ENCODE measurements at regions not wholly inside any gene's neighbourhood (a gene's known extent, or its start where the extent isn't known, plus 50 kb on each side); places are given as distances from the start of the nearest gene placed in this dataset.

DNA sequence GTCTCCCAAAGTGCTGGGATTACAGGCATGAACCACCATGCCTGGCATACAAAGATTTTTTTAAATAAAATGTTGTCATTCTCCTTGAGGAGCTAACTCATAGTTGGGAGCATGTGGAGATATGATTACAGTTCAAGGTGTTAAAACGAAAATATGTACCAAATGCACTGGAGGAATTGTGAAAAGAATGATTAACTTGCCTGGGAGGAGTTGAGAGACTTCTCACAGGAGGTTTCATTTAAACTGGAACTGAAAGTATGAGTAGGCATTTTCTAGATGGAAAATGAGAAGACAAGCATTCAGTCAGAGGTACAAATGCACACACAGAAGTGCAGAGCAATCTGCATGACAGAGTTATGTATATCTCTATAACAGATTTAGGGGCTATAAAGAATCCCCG, 126.6 kb upstream of the PDE1A start:
- H4K20me1 ChIP-seq (ENCODE audit: insufficient read depth, low read depth, low read length), result no peaks in the 10 kb centered on the region
- no peak for DNase-seq
- H3K27ac ChIP-seq (ENCODE audit: low read length), result no peak overlapping the region
- H3K4me3 ChIP-seq (ENCODE audit: low read length), result no peak overlapping the region
- no peak overlapping the region for H3K9ac ChIP-seq (ENCODE audit: low read length)
- no peak overlapping the region for H3K4me2 ChIP-seq (ENCODE audit: low read depth, low read length, poor library complexity, severe bottlenecking)
- no peaks in the 10 kb centered on the region for H3K79me2 ChIP-seq (ENCODE audit: low read length)
- no peak overlapping the region for H2AFZ ChIP-seq (ENCODE audit: low read length)
- H3K36me3 ChIP-seq (ENCODE audit: insufficient read depth, low read length), result no peaks in the 10 kb centered on the region
- no peaks in the 10 kb centered on the region for H3K9me3 ChIP-seq (ENCODE audit: low read length)
- no peaks in the 10 kb centered on the region for H3K9me2 ChIP-seq (replicated peaks; ENCODE audit: insufficient read depth, low read length)
- H3K4me1 ChIP-seq (ENCODE audit: low read length), result no peaks in the 10 kb centered on the region
- no peaks in the 10 kb centered on the region for H3K27me3 ChIP-seq (ENCODE audit: low read length)

DNA sequence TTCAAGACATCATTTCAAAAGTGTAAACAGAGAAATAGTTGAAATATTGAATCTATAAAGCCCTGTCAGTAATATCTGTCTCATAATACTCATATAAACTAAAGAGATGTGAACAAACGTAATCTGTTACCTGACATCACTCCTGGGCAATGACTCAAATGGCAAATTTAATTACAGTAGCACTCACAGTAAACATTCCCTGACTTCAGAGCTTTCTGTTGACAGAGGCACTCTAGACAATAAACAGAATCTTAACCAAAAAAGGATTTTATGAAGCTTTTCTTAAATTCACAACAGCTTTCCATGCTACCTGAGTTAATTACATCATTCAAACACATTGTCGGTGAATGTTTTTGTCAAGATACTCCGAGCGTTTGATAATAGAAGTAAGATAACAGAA, 128.1 kb upstream of the PDE1A start:
- Histone ChIP-seq H3K9me2 (replicated peaks; ENCODE audit: insufficient read depth, low read length) (no peaks in the 10 kb centered on the region), H4K20me1 (ENCODE audit: insufficient read depth, low read depth, low read length) (no peaks in the 10 kb centered on the region), H2AFZ (ENCODE audit: low read length) (no peak overlapping the region), H3K36me3 (ENCODE audit: insufficient read depth, low read length) (no peaks in the 10 kb centered on the region), H3K9ac (ENCODE audit: low read length) (no peak overlapping the region), H3K4me1 (ENCODE audit: low read length) (no peaks in the 10 kb centered on the region), H3K9me3 (ENCODE audit: low read length) (no peaks in the 10 kb centered on the region), H3K4me2 (ENCODE audit: low read depth, low read length, poor library complexity, severe bottlenecking) (no peak overlapping the region), H3K4me3 (ENCODE audit: low read length) (no peak overlapping the region), H3K27ac (ENCODE audit: low read length) (no peak overlapping the region), H3K27me3 (ENCODE audit: low read length) (no peaks in the 10 kb centered on the region), H3K79me2 (ENCODE audit: low read length) (no peaks in the 10 kb centered on the region)
- DNase-seq, result no peak

DNA sequence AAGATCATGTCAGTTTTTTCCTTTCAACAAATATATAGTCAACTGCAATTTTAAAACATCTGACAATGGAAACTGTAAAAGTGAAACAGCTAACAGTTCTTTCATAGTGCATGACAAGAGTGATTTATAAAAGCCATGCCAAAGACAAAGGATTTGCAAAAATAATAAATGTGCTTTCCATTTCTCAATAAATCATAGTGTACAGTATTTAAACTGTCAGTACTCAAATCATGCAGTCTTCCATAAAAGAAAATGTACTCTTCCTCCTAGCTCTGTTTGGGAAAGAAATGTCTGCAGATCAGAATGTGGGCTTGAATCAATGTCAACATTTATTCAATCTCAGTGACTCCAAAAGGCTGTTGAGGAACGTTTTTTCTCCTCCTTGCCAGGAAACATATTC, 131.7 kb upstream of the PDE1A start:
- Histone ChIP-seq H3K4me1 (ENCODE audit: low read length) (no peaks in the 10 kb centered on the region), H2AFZ (ENCODE audit: low read length) (no peak overlapping the region), H3K9me3 (ENCODE audit: low read length) (no peaks in the 10 kb centered on the region), H3K79me2 (ENCODE audit: low read length) (no peaks in the 10 kb centered on the region), H4K20me1 (ENCODE audit: insufficient read depth, low read depth, low read length) (no peaks in the 10 kb centered on the region), H3K9me2 (replicated peaks; ENCODE audit: insufficient read depth, low read length) (no peaks in the 10 kb centered on the region), H3K4me2 (ENCODE audit: low read depth, low read length, poor library complexity, severe bottlenecking) (no peak overlapping the region), H3K4me3 (ENCODE audit: low read length) (no peak overlapping the region), H3K27ac (ENCODE audit: low read length) (no peak overlapping the region), H3K9ac (ENCODE audit: low read length) (no peak overlapping the region), H3K36me3 (ENCODE audit: insufficient read depth, low read length) (no peaks in the 10 kb centered on the region), H3K27me3 (ENCODE audit: low read length) (no peaks in the 10 kb centered on the region)
- DNase-seq, result no peak

DNA sequence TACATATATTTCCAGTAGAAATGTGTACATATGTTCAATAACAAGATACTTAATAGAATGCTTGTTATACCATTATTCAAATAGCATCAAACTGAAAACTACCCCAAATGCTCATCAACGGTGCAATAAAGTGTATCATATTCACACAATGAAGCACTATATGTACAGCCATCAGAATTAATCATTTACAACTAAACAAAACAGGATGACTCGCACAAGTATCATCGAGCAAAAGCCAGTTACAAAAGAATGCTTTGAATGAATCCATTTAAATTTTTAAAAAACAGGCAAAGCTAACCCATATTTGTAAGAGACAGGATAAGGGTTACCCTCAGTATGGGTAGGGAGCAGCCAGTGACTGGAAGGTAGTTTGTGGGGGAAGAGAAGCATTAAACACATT, 132.8 kb upstream of the PDE1A start:
- Histone ChIP-seq H3K4me2 (ENCODE audit: low read depth, low read length, poor library complexity, severe bottlenecking) (no peak overlapping the region), H3K27me3 (ENCODE audit: low read length) (no peaks in the 10 kb centered on the region), H3K79me2 (ENCODE audit: low read length) (no peaks in the 10 kb centered on the region), H3K9me2 (replicated peaks; ENCODE audit: insufficient read depth, low read length) (no peaks in the 10 kb centered on the region), H3K9ac (ENCODE audit: low read length) (no peak overlapping the region), H3K9me3 (ENCODE audit: low read length) (no peaks in the 10 kb centered on the region), H3K27ac (ENCODE audit: low read length) (no peak overlapping the region), H2AFZ (ENCODE audit: low read length) (no peak overlapping the region), H3K36me3 (ENCODE audit: insufficient read depth, low read length) (no peaks in the 10 kb centered on the region), H3K4me1 (ENCODE audit: low read length) (no peaks in the 10 kb centered on the region), H3K4me3 (ENCODE audit: low read length) (no peak overlapping the region), H4K20me1 (ENCODE audit: insufficient read depth, low read depth, low read length) (no peaks in the 10 kb centered on the region)
- no peak for DNase-seq

GRCh38 chr2:182565911-182566567, 139.2 kb upstream of the PDE1A start:
- H3K9me3 ChIP-seq (ENCODE audit: low read length), result no peaks in the 10 kb centered on the region
- no peak overlapping the region for H2AFZ ChIP-seq (ENCODE audit: low read length)
- H3K79me2 ChIP-seq (ENCODE audit: low read length), result no peaks in the 10 kb centered on the region
- no peak for DNase-seq
- no peaks in the 10 kb centered on the region for H3K27me3 ChIP-seq (ENCODE audit: low read length)
- H3K9ac ChIP-seq (ENCODE audit: low read length), result no peak overlapping the region
- no peaks in the 10 kb centered on the region for H3K9me2 ChIP-seq (replicated peaks; ENCODE audit: insufficient read depth, low read length)
- H3K4me3 ChIP-seq (ENCODE audit: low read length), result no peak overlapping the region
- H3K4me2 ChIP-seq (ENCODE audit: low read depth, low read length, poor library complexity, severe bottlenecking), result no peak overlapping the region
- H3K27ac ChIP-seq (ENCODE audit: low read length), result no peak overlapping the region
- no peaks in the 10 kb centered on the region for H3K4me1 ChIP-seq (ENCODE audit: low read length)
- no peaks in the 10 kb centered on the region for H4K20me1 ChIP-seq (ENCODE audit: insufficient read depth, low read depth, low read length)
- no peaks in the 10 kb centered on the region for H3K36me3 ChIP-seq (ENCODE audit: insufficient read depth, low read length)

GRCh38 chr2:182573553-182573952, 142.5 kb upstream of the DNAJC10 start:
- no peak overlapping the region for H3K4me3 ChIP-seq (ENCODE audit: low read length)
- no peaks in the 10 kb centered on the region for H3K36me3 ChIP-seq (ENCODE audit: insufficient read depth, low read length)
- H3K27me3 ChIP-seq (ENCODE audit: low read length), result no peaks in the 10 kb centered on the region
- H3K27ac ChIP-seq (ENCODE audit: low read length), result no peak overlapping the region
- no peak for DNase-seq
- H3K4me1 ChIP-seq (ENCODE audit: low read length), result no peaks in the 10 kb centered on the region
- H3K9me3 ChIP-seq (ENCODE audit: low read length), result no peaks in the 10 kb centered on the region
- no peaks in the 10 kb centered on the region for H3K9me2 ChIP-seq (replicated peaks; ENCODE audit: insufficient read depth, low read length)
- H4K20me1 ChIP-seq (ENCODE audit: insufficient read depth, low read depth, low read length), result no peaks in the 10 kb centered on the region
- H3K4me2 ChIP-seq (ENCODE audit: low read depth, low read length, poor library complexity, severe bottlenecking), result no peak overlapping the region
- H2AFZ ChIP-seq (ENCODE audit: low read length), result no peak overlapping the region
- H3K79me2 ChIP-seq (ENCODE audit: low read length), result no peaks in the 10 kb centered on the region
- H3K9ac ChIP-seq (ENCODE audit: low read length), result no peak overlapping the region

- H3K4me2 ChIP-seq (ENCODE audit: low read depth, low read length, poor library complexity, severe bottlenecking), result no peak overlapping the region
- H3K4me1 ChIP-seq (ENCODE audit: low read length), result no peaks in the 10 kb centered on the region
- no peak for DNase-seq
These were observed 138.2 kb upstream of the DNAJC10 start for GRCh38 chr2:182577816-182578215.

DNA sequence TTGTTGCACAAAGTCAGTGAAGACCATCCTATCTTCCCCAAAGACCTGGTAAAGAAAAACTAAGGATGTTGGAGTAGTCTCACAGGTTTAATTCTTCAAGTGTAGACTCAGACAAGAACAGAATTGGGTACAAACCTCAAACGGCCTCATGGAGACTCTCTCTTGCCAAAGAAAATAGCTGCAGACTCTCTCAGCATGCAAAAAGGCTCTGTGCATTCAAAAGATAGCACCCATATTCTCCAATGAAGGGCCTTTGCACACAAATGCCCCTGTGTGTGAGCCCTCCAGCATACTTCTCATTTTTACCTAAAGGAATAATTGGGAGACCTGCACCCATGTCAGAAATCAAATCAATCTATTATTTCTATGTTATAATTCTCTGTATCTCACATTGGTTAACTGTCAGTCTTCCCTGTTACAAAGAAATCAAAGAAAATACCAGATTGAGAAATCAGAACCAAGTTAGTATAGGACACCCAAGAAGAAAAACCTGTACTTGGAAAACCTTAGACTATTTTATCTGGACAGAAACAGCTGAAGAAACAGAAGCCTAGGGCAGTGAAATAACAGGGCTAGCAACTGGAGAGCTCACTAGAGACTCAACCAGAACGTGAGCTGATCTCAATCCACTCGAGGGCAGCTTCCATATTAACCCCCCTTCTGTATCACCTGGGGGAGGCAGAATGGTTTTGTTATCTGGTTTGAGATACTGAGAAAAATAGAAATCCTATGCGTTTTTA, 134.7 kb upstream of the DNAJC10 start:
- Histone ChIP-seq H4K20me1 (ENCODE audit: insufficient read depth, low read depth, low read length) (no peaks in the 10 kb centered on the region), H3K79me2 (ENCODE audit: low read length) (no peaks in the 10 kb centered on the region), H3K9ac (ENCODE audit: low read length) (no peak overlapping the region), H3K9me3 (ENCODE audit: low read length) (no peaks in the 10 kb centered on the region), H3K9me2 (replicated peaks; ENCODE audit: insufficient read depth, low read length) (no peaks in the 10 kb centered on the region), H2AFZ (ENCODE audit: low read length) (no peak overlapping the region), H3K36me3 (ENCODE audit: insufficient read depth, low read length) (no peaks in the 10 kb centered on the region), H3K4me3 (ENCODE audit: low read length) (no peak overlapping the region), H3K4me1 (ENCODE audit: low read length) (no peaks in the 10 kb centered on the region), H3K27ac (ENCODE audit: low read length) (no peak overlapping the region), H3K4me2 (ENCODE audit: low read depth, low read length, poor library complexity, severe bottlenecking) (no peak overlapping the region), H3K27me3 (ENCODE audit: low read length) (no peaks in the 10 kb centered on the region)
- no peak for DNase-seq

More at GRCh38 chr2:182577816-182578215, 138.2 kb upstream of the DNAJC10 start:
- H3K4me3 ChIP-seq (ENCODE audit: low read length), result no peak overlapping the region
- H3K36me3 ChIP-seq (ENCODE audit: insufficient read depth, low read length), result no peaks in the 10 kb centered on the region
- H3K9ac ChIP-seq (ENCODE audit: low read length), result no peak overlapping the region
- no peaks in the 10 kb centered on the region for H4K20me1 ChIP-seq (ENCODE audit: insufficient read depth, low read depth, low read length)
- no peak overlapping the region for H3K27ac ChIP-seq (ENCODE audit: low read length)
- no peaks in the 10 kb centered on the region for H3K9me3 ChIP-seq (ENCODE audit: low read length)
- no peaks in the 10 kb centered on the region for H3K9me2 ChIP-seq (replicated peaks; ENCODE audit: insufficient read depth, low read length)
- no peak overlapping the region for H2AFZ ChIP-seq (ENCODE audit: low read length)
- H3K27me3 ChIP-seq (ENCODE audit: low read length), result no peaks in the 10 kb centered on the region
- H3K79me2 ChIP-seq (ENCODE audit: low read length), result no peaks in the 10 kb centered on the region
